GM10266 (cell line): ENCODE measurements at regions not wholly inside any gene's neighbourhood (a gene's known extent, or its start where the extent isn't known, plus 50 kb on each side); places are given as distances from the start of the nearest gene placed in this dataset.

Experiments used
- DNase-seq: peaks from one replicate; pipeline ENCODE4 v3.0.0; 2012; ENCODE audit errors: extremely low spot score
- CTCF ChIP-seq: IDR thresholded peaks from 2 replicates; pipeline ENCODE4 v1.5.1; 2012; ENCODE audit warnings: mild to moderate bottlenecking, low read depth; ENCODE audit not compliant: control insufficient read depth, insufficient read depth; ENCODE audit errors: missing control alignments

- no peak for TF ChIP-seq CTCF
- no peak for DNase-seq
Measured at GRCh38 chr1:229073251-229073650, 197.7 kb upstream of the RAB4A start.

DNA sequence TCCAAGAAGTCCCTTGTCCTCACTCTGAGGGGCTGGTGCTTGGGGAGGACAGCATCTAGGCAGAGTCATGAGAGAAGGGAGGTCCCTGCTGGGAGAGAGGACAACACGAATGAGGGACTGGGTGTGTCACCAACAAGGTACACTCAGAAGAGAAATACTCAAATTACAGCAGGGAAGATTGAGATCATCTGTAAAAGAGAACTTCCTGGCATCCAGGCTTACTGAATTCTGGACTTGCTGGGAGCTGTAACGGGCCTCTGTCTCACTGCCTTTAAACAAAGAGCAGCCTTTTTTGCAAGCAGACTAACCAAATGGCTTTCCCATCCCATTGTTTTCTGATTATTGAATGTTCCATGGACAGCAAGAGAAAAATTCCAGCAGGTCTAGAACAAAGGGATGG, 195.7 kb upstream of the RAB4A start:
- no peak for DNase-seq
- TF ChIP-seq CTCF, result no peak

DNA sequence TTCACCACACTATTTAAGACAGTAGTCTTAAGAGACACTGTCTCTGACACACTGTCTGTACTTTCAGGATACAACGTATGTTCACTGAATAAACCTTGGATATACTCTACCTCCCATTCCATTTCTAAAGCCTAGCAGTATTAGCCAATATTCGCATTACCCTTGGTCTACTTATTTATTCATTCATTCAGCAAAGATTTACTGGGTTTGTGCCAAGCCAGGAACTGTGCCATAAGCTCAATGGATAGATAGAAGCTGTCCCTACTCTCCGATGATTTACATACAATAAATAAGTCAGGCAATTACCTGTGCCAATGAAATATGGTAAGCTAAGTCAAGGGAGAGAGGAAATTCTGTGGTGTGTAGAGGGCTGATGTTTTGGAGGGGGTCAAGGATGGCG, 195.2 kb upstream of the RAB4A start:
- TF ChIP-seq CTCF, result no peak
- DNase-seq, result no peak

DNA sequence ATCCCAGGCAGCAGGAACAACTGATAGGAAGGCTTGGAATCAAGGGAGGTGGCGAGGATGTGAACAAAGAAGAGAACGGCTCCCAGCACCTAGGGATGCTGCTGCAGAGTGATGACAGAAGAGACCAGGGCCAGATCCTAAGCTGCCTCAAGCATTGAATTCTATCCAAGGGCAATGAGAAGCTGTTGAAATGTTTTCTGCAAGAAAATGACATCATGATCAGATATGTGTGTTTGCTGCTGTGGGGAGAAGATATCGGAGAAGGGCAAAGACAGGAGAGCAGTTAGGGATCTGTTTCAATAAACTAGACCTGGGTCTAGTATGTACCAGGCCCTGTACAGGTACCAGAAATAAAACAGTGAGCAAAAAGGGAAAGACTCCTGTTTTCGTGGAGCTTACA, 194.7 kb upstream of the RAB4A start:
- DNase-seq, result no peak
- TF ChIP-seq CTCF, result no peak

GRCh38 chr1:229079016-229079595, 191.8 kb upstream of the RAB4A start:
- no peak for DNase-seq
- no peak for TF ChIP-seq CTCF

GRCh38 chr1:229080361-229080760, 190.6 kb upstream of the RAB4A start:
- no peak for DNase-seq
- no peak for TF ChIP-seq CTCF

GRCh38 chr1:229085291-229085690, 185.6 kb upstream of the RAB4A start:
- no peak for DNase-seq
- no peak for TF ChIP-seq CTCF

DNA sequence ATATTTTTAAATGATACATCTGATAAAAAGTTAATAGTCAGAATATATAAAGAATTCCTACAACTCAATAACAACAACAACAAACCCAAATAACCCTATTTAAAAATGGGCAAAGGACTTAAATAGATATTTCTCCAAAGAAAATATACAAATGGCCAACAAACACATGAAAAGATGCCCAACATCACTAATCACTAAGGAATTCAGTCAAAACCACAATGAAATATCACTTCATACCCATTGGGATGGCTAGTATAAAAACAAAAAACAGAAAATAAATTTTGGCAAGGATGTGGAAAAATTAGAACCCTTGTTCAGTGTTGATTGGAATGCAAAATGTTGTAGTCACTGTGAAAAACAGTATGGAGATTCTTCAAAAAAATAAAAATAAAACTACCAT, 184.8 kb upstream of the RAB4A start:
- DNase-seq, result no peak
- no peak for TF ChIP-seq CTCF
